K562 (cell line): ENCODE measurements at regions not wholly inside any gene's neighbourhood (a gene's known extent, or its start where the extent isn't known, plus 50 kb on each side); places are given as distances from the start of the nearest gene placed in this dataset.

Experiments used
- ATAC-seq: fragments of 200-7000 bp; cut with Tn5 transposase; 3 replicates; pipeline ENCODE4 v1.9.1; 2020; ENCODE audit warnings: moderate library complexity
- BruUV-seq: library from RNA; stranded (reverse); fragments of 400-500 nt; replicated peaks from 2 replicates; lab custom pipeline; 2021; lab: Mats Ljungman, UMichigan
- CTCF ChIA-PET: fragments of 300-600 bp; formaldehyde crosslinking; extraction: SDS; loops from one replicate; lab custom pipeline; 2021; ENCODE audit warnings: low intra/inter-chr PET ratio; lab: Yijun Ruan, JAX
- POLR2A ChIA-PET: fragments of 300-600, 350-650 bp; sonication (Branson Sonifier 250); formaldehyde crosslinking; extraction: SDS; loops from one replicate; lab custom pipeline; 2021; ENCODE audit warnings: antibody characterized with exemption, inconsistent platforms; lab: Yijun Ruan, JAX
- DNase-seq, 4 experiments: peaks; one replicate each; pipeline versions ENCODE4 v3.0.0 to v3.0.0-alpha.2; 2011 to 2018; ENCODE audit warnings: low spot score in 3 of 4, mixed read lengths in 3 of 4; ENCODE audit errors: extremely low read depth in 1 of 4
- FAIRE-seq: peaks from 2 replicates; lab custom pipeline; 2011; peaks lifted over from hg19 to GRCh38; lab: Jason Lieb, UNC
- H2AFZ ChIP-seq: 2 replicates; pipeline ENCODE4 v1.6.0; 2011; ENCODE audit warnings: low read depth, low read length, control low read depth, inconsistent platforms
- H3K27ac ChIP-seq: fragments of 200-600 bp; 3 replicates; pipeline ENCODE4 v1.8.0; 2011; ENCODE audit warnings: low read depth, mild to moderate bottlenecking, control low read depth, inconsistent platforms, low read length, moderate library complexity, mixed read lengths; ENCODE audit errors: extremely low read depth
- H3K27me3 ChIP-seq, 2 experiments: fragments of 300-600 bp in 1 of 2; 2 replicates in 1 of 2; 3 replicates in 1 of 2; pipeline versions ENCODE4 v1.6.0 to v1.8.0; 2011; ENCODE audit warnings: inconsistent platforms in 2 of 2, low read length in 2 of 2, mild to moderate bottlenecking in 1 of 2, mixed read lengths in 1 of 2, moderate library complexity in 1 of 2; ENCODE audit not compliant: control insufficient read depth in 2 of 2, insufficient read depth in 2 of 2
- H3K36me3 ChIP-seq: fragments of 300-600 bp; 3 replicates; pipeline ENCODE4 v1.8.0; 2011; ENCODE audit warnings: mild to moderate bottlenecking, low read length, inconsistent platforms; ENCODE audit not compliant: control insufficient read depth, insufficient read depth
- H3K4me1 ChIP-seq, 2 experiments: fragments of 200-600 bp in 1 of 2; replicated peaks in 1 of 2; 2 replicates in 1 of 2; 3 replicates in 1 of 2; pipeline versions ENCODE4 v1.5.1 to v1.8.0; 2011; ENCODE audit warnings: inconsistent platforms in 2 of 2, low read length in 2 of 2, mild to moderate bottlenecking in 1 of 2, mixed read lengths in 1 of 2, moderate library complexity in 1 of 2; ENCODE audit not compliant: control insufficient read depth in 2 of 2, insufficient read depth in 2 of 2
- H3K4me2 ChIP-seq: 2 replicates; pipeline ENCODE4 v1.6.1; 2011; ENCODE audit warnings: low read length, control low read depth, inconsistent platforms, mixed read lengths; ENCODE audit not compliant: insufficient read depth
- H3K4me3 ChIP-seq: fragments of 200-600 bp; sonication (generic), shearing (Covaris generic); 2 replicates; pipeline ENCODE4 v1.5.1; 2016; ENCODE audit warnings: control low read depth, inconsistent platforms
- H3K79me2 ChIP-seq: fragments of 200-600 bp; 3 replicates; pipeline ENCODE4 v1.8.0; 2011; ENCODE audit warnings: low read length, inconsistent platforms; ENCODE audit not compliant: control insufficient read depth, insufficient read depth
- H3K9ac ChIP-seq, 2 experiments: 2 replicates each; pipeline versions ENCODE4 v1.6.0 to v1.6.1; 2011; ENCODE audit warnings: low read depth in 2 of 2, low read length in 2 of 2, control low read depth in 1 of 2, inconsistent platforms in 1 of 2, mild to moderate bottlenecking in 1 of 2, mixed read lengths in 1 of 2; ENCODE audit not compliant: insufficient read depth in 1 of 2
- H3K9me1 ChIP-seq: one replicate; pipeline ENCODE4 v1.6.0; 2011; ENCODE audit warnings: inconsistent platforms, mild to moderate bottlenecking, low read length, moderate library complexity; ENCODE audit not compliant: control insufficient read depth, insufficient read depth
- H3K9me3 ChIP-seq: replicated peaks from 2 replicates; pipeline ENCODE4 v1.5.1; 2011; ENCODE audit warnings: low read depth, low read length, inconsistent platforms; ENCODE audit not compliant: control insufficient read depth, insufficient read depth
- H4K20me1 ChIP-seq: replicated peaks from 2 replicates; pipeline ENCODE4 v1.6.1; 2011; ENCODE audit warnings: low read length, inconsistent platforms, mixed read lengths; ENCODE audit not compliant: control insufficient read depth, insufficient read depth
- DACH1 ChIP-seq: fragments of 450-650 bp; IDR thresholded peaks from 2 replicates; pipeline ENCODE4 v1.6.1; 2018; ENCODE audit not compliant: partially characterized antibody
- ETV1 ChIP-seq: fragments of 450-650 bp; conservative IDR thresholded peaks from 2 replicates; pipeline ENCODE4 v1.6.1; 2016; ENCODE audit warnings: missing genetic modification characterization, control low read depth, low read depth, missing compliant biosample characterization
- ILK ChIP-seq: fragments of 450-650 bp; IDR thresholded peaks from 2 replicates; pipeline ENCODE4 v1.6.1; 2016; ENCODE audit warnings: missing genetic modification characterization, low read depth, mild to moderate bottlenecking, missing compliant biosample characterization, moderate library complexity, borderline replicate concordance
- NFYB ChIP-seq: IDR thresholded peaks from 2 replicates; pipeline ENCODE4 v1.6.1; 2011; ENCODE audit warnings: mild to moderate bottlenecking, moderate library complexity; ENCODE audit not compliant: insufficient read length; ENCODE audit errors: extremely low read depth
- ZNF12 ChIP-seq: sonication (generic); formaldehyde crosslinking; IDR thresholded peaks from 2 replicates; pipeline ENCODE4 v1.4.0; 2020; ENCODE audit warnings: mild to moderate bottlenecking, missing genetic modification reagents
- ZNF583 ChIP-seq: fragments of 250-450 bp; sonication (Bioruptor Pico); IDR thresholded peaks from 2 replicates; pipeline ENCODE4 v1.4.0; 2020
- ZNF707 ChIP-seq: fragments of 250-450 bp; sonication (Bioruptor Pico); conservative IDR thresholded peaks from 2 replicates; pipeline ENCODE4 v1.8.0; 2022; ENCODE audit warnings: inconsistent platforms, mild to moderate bottlenecking, moderate library complexity
- WGBS: fragments of 100-300 bp; shearing (Covaris generic); methylation state at CpG from one replicate; pipeline ENCODE4 v1.1.6; 2016; ENCODE audit warnings: low coverage, mixed read lengths; ENCODE audit not compliant: insufficient coverage; ENCODE audit errors: missing lambda C conversion rate; 5-methylcytosine and 5-hydroxymethylcytosine counted together
- in situ Hi-C: fragments of 300-500 bp; cut with MboI; formaldehyde crosslinking; loops from 4 replicates; pipeline ENCODE4 v1.15.0; 2018; ENCODE audit warnings: inconsistent platforms, mixed read lengths
- intact Hi-C: fragments of 100-400 bp; cut with micrococcal nuclease; formaldehyde crosslinking; loops from 2 replicates; pipeline ENCODE4 v1.14.2; 2022

- in situ Hi-C loops = no loop called here
- CTCF ChIA-PET = no interaction called here
- 0% methylated on average over 1 of the region's 1 CpG for WGBS
Observed at GRCh38 chr4:152146244-152146643, 385.4 kb upstream of the GATB start.

GRCh38 chr4:152143806-152144205 is 383.0 kb upstream of the GATB start:
- H2AFZ ChIP-seq = no peak overlapping the region
- no peak overlapping the region for H3K4me2 ChIP-seq
- TF ChIP-seq ETV1 (tag) = no peak
- TF ChIP-seq DACH1 = no peak
- no peak for TF ChIP-seq ZNF583
- no peak for TF ChIP-seq ILK (tag)
- no peak for TF ChIP-seq ZNF12 (CRISPR knock-in tag)
- H3K27me3 ChIP-seq = no peaks in the 10 kb centered on the region
- H3K27ac ChIP-seq = no peak overlapping the region
- H3K36me3 ChIP-seq = no peaks in the 10 kb centered on the region
- H3K9ac ChIP-seq = no peak overlapping the region
- no TSS peak for BruUV-seq
- ATAC-seq (no peak), DNase-seq (no peak), FAIRE-seq (no peak)
- in situ Hi-C loops = no loop called here
- H3K9me3 ChIP-seq = no peaks in the 10 kb centered on the region
- intact Hi-C loops = no loop called here
- no peaks in the 10 kb centered on the region for H3K4me1 ChIP-seq
- CTCF ChIA-PET = no interaction called here
- H3K9me1 ChIP-seq = no peaks in the 10 kb centered on the region
- no peaks in the 10 kb centered on the region for H3K79me2 ChIP-seq
- no peak overlapping the region for H3K4me3 ChIP-seq
- no peaks in the 10 kb centered on the region for H4K20me1 ChIP-seq
- POLR2A ChIA-PET = no interaction called here

More at GRCh38 chr4:152146244-152146643, 385.4 kb upstream of the GATB start:
- Histone ChIP-seq H2AFZ (no peak overlapping the region), H3K9ac (no peak overlapping the region), H3K27me3 (peaks cover 0 to 5% of the 10 kb centered on the region in 2 experiments; a peak in 1 of 5 replicates), H3K4me2 (no peak overlapping the region), H3K4me3 (no peak overlapping the region), H4K20me1 (no peaks in the 10 kb centered on the region), H3K27ac (no peak overlapping the region), H3K4me1 (no peaks in the 10 kb centered on the region), H3K9me3 (no peaks in the 10 kb centered on the region), H3K36me3 (no peaks in the 10 kb centered on the region), H3K79me2 (no peaks in the 10 kb centered on the region), H3K9me1 (no peaks in the 10 kb centered on the region)
- DNase-seq = no peak
- FAIRE-seq = no peak
- no peak for ATAC-seq
- no TSS peak for BruUV-seq
- POLR2A ChIA-PET = no interaction called here
- TF ChIP-seq NFYB = no peak
- peak; percentile 90 for TF ChIP-seq ZNF707
- intact Hi-C loops = no loop called here
